HG02943 (cell line): ENCODE measurements at regions not wholly inside any gene's neighbourhood (a gene's known extent, or its start where the extent isn't known, plus 50 kb on each side); places are given as distances from the start of the nearest gene placed in this dataset.

ENCODE experiments used
- ATAC-seq: cut with Tn5 transposase; IDR thresholded peaks from one replicate; pipeline ENCODE4 v1.9.1; 2021; ENCODE audit warnings: mild to moderate bottlenecking, low read depth, moderate library complexity; ENCODE audit not compliant: unreplicated experiment

DNA sequence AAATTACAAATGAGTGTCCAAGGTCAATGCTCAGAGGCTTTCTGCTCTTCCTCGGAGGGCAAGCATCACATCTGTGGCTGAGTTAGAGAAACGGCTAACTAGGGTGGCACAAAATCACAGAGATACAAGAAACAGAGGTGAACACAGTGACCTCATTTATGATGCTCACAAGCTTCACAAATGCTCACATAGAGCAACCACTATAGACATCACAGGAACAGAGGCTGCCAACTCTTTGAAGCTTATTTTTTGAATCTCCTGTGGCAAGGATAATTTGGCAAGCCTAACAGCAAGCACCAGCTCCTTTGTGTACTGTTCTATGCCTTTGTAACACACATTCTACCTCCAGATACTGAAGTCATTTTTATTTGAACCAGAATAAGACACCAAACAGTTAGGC is 416.5 kb upstream of the DDI1 start:
- no peak for ATAC-seq

DNA sequence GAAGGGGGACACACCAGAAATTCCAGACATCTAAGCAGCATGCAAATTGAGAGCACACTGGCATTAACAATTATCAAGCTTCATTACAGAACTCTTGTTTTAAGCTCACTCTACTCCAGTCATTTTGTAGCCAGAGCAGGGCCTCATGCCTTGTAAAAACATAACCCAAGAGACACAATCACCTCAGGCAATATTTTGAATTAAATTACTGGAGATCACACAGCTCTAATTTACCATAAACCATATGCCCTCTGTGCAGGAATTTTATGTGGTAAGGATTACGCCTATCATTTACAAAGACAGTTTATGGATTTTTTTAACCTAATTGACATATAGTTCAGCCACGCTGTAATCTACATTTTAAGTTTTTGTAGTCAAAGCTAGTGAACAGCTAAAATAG is 414.1 kb upstream of the DDI1 start:
- ATAC-seq, result no peak

GRCh38 chr11:103623933-103624332 is 412.5 kb upstream of the DDI1 start:
- ATAC-seq, result no peak

- no peak for ATAC-seq
Observed at GRCh38 chr11:103624708-103625623, 411.5 kb upstream of the DDI1 start.

DNA sequence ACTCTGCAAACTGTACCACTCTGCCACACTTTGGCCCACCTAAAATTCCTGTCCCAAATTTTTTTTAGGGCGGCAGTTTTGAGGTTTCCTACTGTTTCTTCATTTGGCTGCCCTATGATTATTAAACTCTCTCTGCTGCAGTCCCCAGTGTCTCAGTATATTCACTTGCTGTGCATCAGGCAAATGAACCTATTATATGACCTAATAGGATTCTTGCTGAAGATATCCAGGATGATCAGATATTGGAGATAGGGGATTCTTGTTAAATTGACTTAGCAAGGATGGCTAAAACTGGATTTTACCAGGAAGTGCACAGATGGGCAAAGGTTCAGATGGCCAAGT is 410.8 kb upstream of the DDI1 start:
- ATAC-seq, result no peak

- ATAC-seq, result no peak
Observed at GRCh38 chr11:103628121-103628520, 408.3 kb upstream of the DDI1 start.

GRCh38 chr11:103631841-103632240 is 404.6 kb upstream of the DDI1 start:
- no peak for ATAC-seq

DNA sequence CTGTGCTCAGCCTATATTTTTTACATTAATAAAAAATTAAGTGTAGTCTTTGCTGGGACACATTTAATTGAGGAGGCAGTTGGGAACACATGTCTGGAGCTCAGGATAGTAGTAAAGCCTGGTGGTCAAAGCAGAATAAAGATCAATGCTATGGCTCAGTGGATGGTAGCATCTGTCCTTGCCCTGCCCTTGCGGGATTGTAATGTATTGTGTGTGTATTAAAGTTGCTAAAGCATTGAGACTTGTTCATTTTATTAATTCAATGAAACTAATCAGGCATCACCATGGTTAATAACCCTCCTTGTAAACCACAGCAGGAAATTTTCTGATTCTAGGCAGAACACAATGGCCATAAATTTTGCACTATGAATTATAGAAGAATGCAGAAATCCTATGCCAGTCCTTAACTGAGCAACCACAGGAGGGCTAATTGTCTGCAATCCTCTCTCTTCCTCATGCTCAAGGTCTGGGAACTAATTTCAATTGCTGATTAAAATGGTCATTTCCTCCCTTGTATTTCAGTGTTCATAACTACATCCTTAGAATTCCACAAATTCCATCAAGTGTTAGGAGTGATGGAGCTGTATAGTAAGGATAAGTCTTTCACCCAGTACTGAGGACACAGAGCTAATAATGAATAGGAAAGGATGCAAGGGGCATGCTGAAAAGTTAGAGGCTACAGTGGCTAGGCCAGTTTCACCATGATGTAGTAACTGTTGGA is 403.2 kb upstream of the DDI1 start:
- no peak for ATAC-seq

DNA sequence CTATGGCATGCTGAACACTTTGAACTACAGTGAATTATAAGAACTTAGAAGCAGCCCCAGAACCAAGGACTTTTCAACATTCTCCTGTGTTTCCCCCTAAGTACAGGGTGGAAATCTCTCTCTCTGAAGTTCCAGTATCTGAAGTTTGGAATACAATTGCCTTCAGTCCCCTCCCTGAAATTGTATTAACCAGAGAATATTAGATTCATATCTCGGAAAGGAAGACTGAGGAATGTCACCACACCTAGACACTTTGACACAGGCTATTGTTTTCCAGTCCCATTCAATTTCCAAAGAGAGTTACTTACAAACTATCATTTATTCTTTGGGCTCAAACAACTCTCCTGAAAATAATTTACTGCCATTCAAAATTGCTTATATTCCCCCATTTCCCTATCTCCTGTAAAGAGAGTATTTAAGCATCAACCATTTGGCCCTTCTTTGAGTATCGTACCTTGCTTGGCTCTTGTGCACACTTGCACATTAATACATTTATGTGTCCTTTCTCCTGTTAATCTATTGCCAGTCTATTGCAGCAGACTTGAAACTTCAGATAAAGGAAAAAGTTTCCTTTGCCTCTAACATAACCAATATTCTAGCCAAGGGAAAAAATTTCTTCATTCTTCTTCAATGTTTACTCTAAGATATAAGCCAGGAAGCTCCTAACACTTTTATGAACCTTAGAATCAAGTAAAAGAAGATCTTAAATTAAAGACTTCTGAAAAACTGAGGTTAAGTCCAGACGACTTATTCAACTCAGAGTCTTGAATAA is 402.4 kb upstream of the DDI1 start:
- no peak for ATAC-seq

DNA sequence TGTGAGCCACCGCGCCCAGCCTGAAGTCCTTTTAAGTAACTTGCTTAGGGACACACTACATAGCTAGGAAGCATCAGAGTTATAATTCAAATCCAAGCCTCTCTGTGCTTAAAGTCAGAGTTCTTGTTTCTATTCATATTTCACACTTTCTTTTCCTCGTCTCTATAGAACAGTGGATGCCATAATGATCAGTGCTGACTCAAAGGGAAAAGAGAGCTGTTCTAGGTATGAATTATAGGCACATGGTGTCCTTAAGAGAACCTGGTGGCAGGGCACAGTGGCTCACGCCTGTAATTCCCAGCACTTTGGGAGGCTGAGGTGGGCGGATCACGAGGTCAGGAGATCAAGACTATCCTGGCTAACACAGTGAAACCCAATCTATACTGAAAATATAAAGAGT is 400.2 kb upstream of the DDI1 start:
- ATAC-seq, result no peak

DNA sequence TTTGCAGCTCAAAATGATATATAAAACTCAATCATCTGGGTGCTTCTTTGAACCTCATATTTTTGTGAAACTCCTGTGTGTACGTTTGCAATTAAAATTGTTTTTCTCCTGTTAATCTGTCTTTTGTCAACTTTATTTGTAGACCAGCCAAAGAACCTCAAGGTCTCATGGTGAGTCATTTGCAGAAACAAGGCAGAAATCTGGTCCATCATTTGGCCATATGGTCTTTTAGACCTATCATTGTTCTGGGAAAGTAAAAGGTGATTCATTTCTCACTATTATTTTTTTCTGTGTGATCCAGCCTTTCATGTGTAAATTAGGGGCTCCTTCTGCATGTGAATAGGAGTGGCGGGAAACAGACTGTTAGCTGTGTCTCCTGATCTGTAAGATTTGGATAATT is 399.1 kb upstream of the DDI1 start:
- ATAC-seq, result no peak

- ATAC-seq, result no peak
Observed at GRCh38 chr11:103637831-103638230, 398.6 kb upstream of the DDI1 start.

- ATAC-seq, result no peak
Observed at GRCh38 chr11:103644676-103645075, 391.8 kb upstream of the DDI1 start.

DNA sequence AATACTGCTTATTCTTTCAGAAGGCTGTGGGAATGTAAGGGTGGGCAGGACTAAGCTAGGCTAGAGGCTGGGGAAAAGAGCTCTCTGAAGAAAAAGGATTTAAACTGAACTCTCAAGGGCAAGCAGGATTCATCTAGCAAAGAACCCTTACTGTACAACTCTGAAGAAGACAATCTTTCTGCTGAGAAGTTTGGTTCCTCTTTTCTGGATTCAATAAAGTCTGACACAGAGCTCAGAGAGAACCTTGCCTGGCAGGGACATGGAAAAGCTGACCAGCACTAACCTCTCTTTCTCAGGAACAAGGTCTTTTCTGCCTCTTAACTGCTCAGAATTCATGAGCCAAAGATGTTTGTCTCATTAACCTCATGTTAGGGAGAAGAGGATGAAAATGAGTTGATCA is 388.4 kb upstream of the DDI1 start:
- no peak for ATAC-seq

DNA sequence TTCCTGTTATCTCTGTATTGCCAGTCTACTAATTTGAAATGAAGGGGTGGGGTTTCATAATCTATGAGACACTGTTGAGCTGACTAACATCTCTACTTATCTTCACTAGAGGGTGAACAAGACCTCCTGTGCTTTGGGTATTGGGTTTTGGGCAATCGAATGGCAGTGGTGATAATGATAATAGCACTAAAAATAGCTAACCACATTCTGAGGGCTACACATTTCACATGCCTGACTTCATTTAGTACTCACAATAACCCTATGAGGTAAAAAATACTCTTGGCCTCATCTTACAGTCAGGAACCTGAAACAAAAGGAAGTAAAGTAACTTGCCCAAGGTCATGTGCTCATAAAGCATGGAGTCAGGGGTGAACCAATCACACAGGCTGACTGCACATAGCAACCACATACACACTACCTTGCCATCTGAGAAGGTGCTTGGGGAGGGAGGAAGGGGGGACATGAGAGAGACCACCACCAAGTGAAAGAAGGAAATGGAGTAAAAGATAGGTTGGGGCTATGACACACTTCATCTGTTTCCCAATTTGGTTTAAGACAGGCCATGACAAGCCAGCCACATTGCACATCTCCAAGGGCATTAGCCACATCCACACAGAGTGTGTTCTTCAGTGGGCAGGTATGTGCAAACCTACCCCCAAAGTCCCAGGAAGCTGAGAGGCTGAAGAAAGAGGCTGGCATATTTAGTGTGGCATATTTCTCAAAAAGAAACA is 387.6 kb upstream of the DDI1 start:
- ATAC-seq, result no peak

GRCh38 chr11:103649401-103649895 is 387.0 kb upstream of the DDI1 start:
- ATAC-seq, result no peak

DNA sequence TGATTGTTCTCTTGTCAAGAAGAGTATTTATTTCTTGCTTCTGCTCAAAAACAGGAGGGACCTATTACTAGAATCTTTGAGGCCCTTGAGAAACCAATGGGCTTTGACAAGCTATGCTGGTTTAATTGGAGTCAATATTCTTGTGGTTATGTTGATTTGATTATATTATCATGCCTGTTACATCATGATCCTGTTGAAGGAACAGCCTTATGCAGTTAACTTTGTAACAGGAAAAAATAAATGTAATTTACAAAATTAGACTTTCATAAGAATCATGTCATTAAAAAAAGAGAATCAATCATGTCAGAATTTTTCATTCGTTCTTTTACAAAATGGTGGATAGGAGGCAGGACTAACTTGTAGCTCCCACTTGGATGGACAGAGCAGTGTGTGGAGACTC is 386.1 kb upstream of the DDI1 start:
- no peak for ATAC-seq

DNA sequence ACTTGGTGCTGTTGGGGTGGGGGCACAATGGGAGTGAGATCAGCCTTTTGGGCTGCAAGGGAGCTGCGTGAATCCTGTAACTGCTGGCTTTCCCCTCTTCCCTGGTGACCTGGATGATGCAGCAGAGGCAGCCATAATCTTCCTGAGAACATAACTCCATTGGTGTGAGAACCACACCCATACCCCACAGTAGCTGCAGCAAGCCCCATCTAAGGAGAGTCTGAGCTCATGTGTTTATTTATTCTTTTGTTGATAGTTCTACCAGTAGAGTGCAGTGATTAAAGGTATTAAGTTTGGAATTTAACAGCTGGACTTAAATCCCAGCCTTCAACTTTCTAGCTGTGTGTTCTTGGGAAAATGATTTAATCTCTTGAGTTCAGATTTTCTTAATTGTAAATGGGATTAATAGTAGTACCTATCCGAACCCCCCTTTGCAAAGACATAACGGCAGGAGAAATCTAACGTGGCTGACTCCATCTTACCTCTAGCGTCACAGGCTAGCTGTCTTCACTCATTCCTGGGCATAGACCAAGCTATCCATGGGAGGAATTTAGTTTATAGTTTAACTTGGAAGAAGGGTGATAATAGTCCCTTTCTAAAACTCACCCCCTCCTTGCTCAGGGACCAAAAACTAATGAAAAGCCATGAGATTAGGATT is 385.0 kb upstream of the DDI1 start:
- ATAC-seq, result no peak

GRCh38 chr11:103652013-103652412 is 384.4 kb upstream of the DDI1 start:
- no peak for ATAC-seq

- ATAC-seq, result no peak
Observed at GRCh38 chr11:103656382-103656781, 380.1 kb upstream of the DDI1 start.
